ACHN (cell line): ENCODE measurements at regions not wholly inside any gene's neighbourhood (a gene's known extent, or its start where the extent isn't known, plus 50 kb on each side); places are given as distances from the start of the nearest gene placed in this dataset.
A peak's percentile ranks its signal among the peaks of the same experiment; 100 is the strongest.
"Not testable (repeated sequence)": the region's sequence is repeated elsewhere in the genome, so short reads cannot be mapped to it uniquely, and the experiment has no call there.

Source experiments
- DNase-seq: peaks from one replicate; pipeline ENCODE4 v3.0.0-alpha.2; 2015
- in situ Hi-C: cut with HindIII; loops from 2 replicates; pipeline ENCODE4 v1.10.0; 2017; ENCODE audit warnings: low sequenced_read_pairs, low pct_ligation_motif_present, low pct_unique_long_range_greater_than_20kb

- in situ Hi-C loops = no loop called here
- no peak for DNase-seq
These were observed 136.4 kb upstream of the PCSK5 start for GRCh38 chr9:75754080-75754479.

- in situ Hi-C loops = no loop called here
- DNase-seq = no peak
These were observed 115.3 kb upstream of the PCSK5 start for GRCh38 chr9:75775166-75775565.

- in situ Hi-C loops = no loop called here
- DNase-seq = no peak
These were observed 114.3 kb upstream of the PCSK5 start for GRCh38 chr9:75775966-75776691.

GRCh38 chr9:75780185-75780584, 110.3 kb upstream of the PCSK5 start:
- no peak for DNase-seq
- in situ Hi-C loops = no loop called here

GRCh38 chr9:75788006-75788634, 102.4 kb upstream of the PCSK5 start:
- in situ Hi-C loops = no loop called here

GRCh38 chr9:75797085-75797580, 93.3 kb upstream of the PCSK5 start:
- no peak for DNase-seq
- in situ Hi-C loops = no loop called here

More at GRCh38 chr9:75788006-75788634, 102.4 kb upstream of the PCSK5 start:
- DNase-seq = no peak

GRCh38 chr9:75798505-75798904, 92.0 kb upstream of the PCSK5 start:
- in situ Hi-C loops = no loop called here
- no peak for DNase-seq

- in situ Hi-C loops = no loop called here
- peak; percentile 50 for DNase-seq
These were observed 87.3 kb upstream of the PCSK5 start for GRCh38 chr9:75803130-75803529.

GRCh38 chr9:75810063-75810462, 80.4 kb upstream of the PCSK5 start:
- in situ Hi-C loops = no loop called here
- no peak for DNase-seq

- in situ Hi-C loops = no loop called here
- no peak for DNase-seq
These were observed 78.8 kb upstream of the PCSK5 start for GRCh38 chr9:75811692-75812091.

- in situ Hi-C loops = no loop called here
- no peak for DNase-seq
These were observed 78.3 kb upstream of the PCSK5 start for GRCh38 chr9:75812141-75812540.

GRCh38 chr9:75814667-75815066, 75.8 kb upstream of the PCSK5 start:
- DNase-seq = no peak
- in situ Hi-C loops = no loop called here

GRCh38 chr9:75820471-75821115, 69.9 kb upstream of the PCSK5 start:
- in situ Hi-C loops, DNase-seq: not testable (repeated sequence)

GRCh38 chr9:75823151-75823550, 67.3 kb upstream of the PCSK5 start:
- DNase-seq = no peak
- in situ Hi-C loops = no loop called here

- in situ Hi-C loops = no loop called here
- no peak for DNase-seq
These were observed 65.5 kb upstream of the PCSK5 start for GRCh38 chr9:75824816-75825568.

GRCh38 chr9:75826314-75826713, 64.2 kb upstream of the PCSK5 start:
- no peak for DNase-seq
- in situ Hi-C loops = no loop called here

- in situ Hi-C loops = no loop called here
- DNase-seq = no peak
These were observed 60.2 kb upstream of the PCSK5 start for GRCh38 chr9:75830303-75830702.

GRCh38 chr9:75833778-75834177, 56.7 kb upstream of the PCSK5 start:
- in situ Hi-C loops = no loop called here
- DNase-seq = no peak

- in situ Hi-C loops = no loop called here
- no peak for DNase-seq
These were observed 55.6 kb upstream of the PCSK5 start for GRCh38 chr9:75834878-75835277.
